ENCODE measurements at regions not wholly inside any gene's neighbourhood (a gene's known extent, or its start where the extent isn't known, plus 50 kb on each side); places are given as distances from the start of the nearest gene placed in this dataset.

GRCh38 chr7:52005613-52006012 is 689.0 kb upstream of the COBL start:
- Histone ChIP-seq H3K4me1 (ENCODE audit: insufficient read depth) (no peaks in the 10 kb centered on the region), H3K36me3 (ENCODE audit: insufficient read depth) (no peaks in the 10 kb centered on the region), H3K27ac (ENCODE audit: low read depth) (no peak overlapping the region), H3K4me3 (ENCODE audit: low read depth, low read length) (no peak overlapping the region)
- WGBS = 67% methylated on average over 4 of the region's 4 CpGs
- DNase-seq (ENCODE audit: extremely low spot score) = no peak

GRCh38 chr7:51995596-51996179 is 679.1 kb upstream of the COBL start:
- H3K27ac ChIP-seq (ENCODE audit: low read depth) = no peak overlapping the region
- H3K36me3 ChIP-seq (ENCODE audit: insufficient read depth) = no peaks in the 10 kb centered on the region
- H3K4me3 ChIP-seq (ENCODE audit: low read depth, low read length) = no peak overlapping the region
- DNase-seq (ENCODE audit: extremely low spot score) = no peak
- WGBS = 35% methylated on average over 2 of the region's 2 CpGs
- no peaks in the 10 kb centered on the region for H3K4me1 ChIP-seq (ENCODE audit: insufficient read depth)

- no peak for DNase-seq (ENCODE audit: extremely low spot score)
- no peaks in the 10 kb centered on the region for H3K36me3 ChIP-seq (ENCODE audit: insufficient read depth)
- H3K4me1 ChIP-seq (ENCODE audit: insufficient read depth) = no peaks in the 10 kb centered on the region
- WGBS = 55% methylated on average over 5 of the region's 5 CpGs
- H3K27ac ChIP-seq (ENCODE audit: low read depth) = no peak overlapping the region
- H3K4me3 ChIP-seq (ENCODE audit: low read depth, low read length) = no peak overlapping the region
Observed at GRCh38 chr7:51982653-51983052, 666.0 kb upstream of the COBL start.

GRCh38 chr7:51980812-51981211 is 664.2 kb upstream of the COBL start:
- H3K4me1 ChIP-seq (ENCODE audit: insufficient read depth) = no peaks in the 10 kb centered on the region
- no peaks in the 10 kb centered on the region for H3K36me3 ChIP-seq (ENCODE audit: insufficient read depth)
- 88% methylated on average over 2 of the region's 2 CpGs for WGBS
- no peak overlapping the region for H3K27ac ChIP-seq (ENCODE audit: low read depth)
- H3K4me3 ChIP-seq (ENCODE audit: low read depth, low read length) = no peak overlapping the region
- no peak for DNase-seq (ENCODE audit: extremely low spot score)

- Histone ChIP-seq H3K36me3 (ENCODE audit: insufficient read depth) (no peaks in the 10 kb centered on the region), H3K4me1 (ENCODE audit: insufficient read depth) (no peaks in the 10 kb centered on the region), H3K27ac (ENCODE audit: low read depth) (no peak overlapping the region), H3K4me3 (ENCODE audit: low read depth, low read length) (no peak overlapping the region)
- DNase-seq (ENCODE audit: extremely low spot score) = no peak
- WGBS = 66% methylated on average over 2 of the region's 2 CpGs
Observed at GRCh38 chr7:51980313-51980712, 663.7 kb upstream of the COBL start.

- Histone ChIP-seq H3K4me1 (ENCODE audit: insufficient read depth) (no peaks in the 10 kb centered on the region), H3K36me3 (ENCODE audit: insufficient read depth) (no peaks in the 10 kb centered on the region), H3K27ac (ENCODE audit: low read depth) (no peak overlapping the region), H3K4me3 (ENCODE audit: low read depth, low read length) (no peak overlapping the region)
- DNase-seq (ENCODE audit: extremely low spot score) = no peak
Observed at GRCh38 chr7:51977913-51978312, 661.3 kb upstream of the COBL start.

- WGBS = 50% methylated on average over 3 of the region's 3 CpGs
- DNase-seq (ENCODE audit: extremely low spot score) = no peak
- H3K36me3 ChIP-seq (ENCODE audit: insufficient read depth) = no peaks in the 10 kb centered on the region
- H3K4me3 ChIP-seq (ENCODE audit: low read depth, low read length) = no peak overlapping the region
- no peak overlapping the region for H3K27ac ChIP-seq (ENCODE audit: low read depth)
- H3K4me1 ChIP-seq (ENCODE audit: insufficient read depth) = no peaks in the 10 kb centered on the region
Observed at GRCh38 chr7:51973939-51974338, 657.3 kb upstream of the COBL start.

GRCh38 chr7:51973071-51973470 is 656.5 kb upstream of the COBL start:
- DNase-seq (ENCODE audit: extremely low spot score) = no peak
- Histone ChIP-seq H3K4me3 (ENCODE audit: low read depth, low read length) (no peak overlapping the region), H3K4me1 (ENCODE audit: insufficient read depth) (no peaks in the 10 kb centered on the region), H3K36me3 (ENCODE audit: insufficient read depth) (no peaks in the 10 kb centered on the region), H3K27ac (ENCODE audit: low read depth) (no peak overlapping the region)
- 54% methylated on average over 10 of the region's 10 CpGs for WGBS

- 81% methylated on average over 4 of the region's 4 CpGs for WGBS
- no peak for DNase-seq (ENCODE audit: extremely low spot score)
- H3K4me3 ChIP-seq (ENCODE audit: low read depth, low read length) = no peak overlapping the region
Observed at GRCh38 chr7:51970961-51971665, 654.5 kb upstream of the COBL start.

GRCh38 chr7:51968461-51968860 is 651.9 kb upstream of the COBL start:
- H3K4me3 ChIP-seq (ENCODE audit: low read depth, low read length) = no peak overlapping the region
- DNase-seq (ENCODE audit: extremely low spot score) = no peak
- no peak overlapping the region for H3K27ac ChIP-seq (ENCODE audit: low read depth)
- WGBS = 72% methylated on average over 2 of the region's 2 CpGs
- no peaks in the 10 kb centered on the region for H3K4me1 ChIP-seq (ENCODE audit: insufficient read depth)
- no peaks in the 10 kb centered on the region for H3K36me3 ChIP-seq (ENCODE audit: insufficient read depth)

More at GRCh38 chr7:51970961-51971665, 654.5 kb upstream of the COBL start:
- no peak overlapping the region for H3K27ac ChIP-seq (ENCODE audit: low read depth)
- no peaks in the 10 kb centered on the region for H3K36me3 ChIP-seq (ENCODE audit: insufficient read depth)
- H3K4me1 ChIP-seq (ENCODE audit: insufficient read depth) = no peaks in the 10 kb centered on the region

- H3K4me3 ChIP-seq (ENCODE audit: low read depth, low read length) = no peak overlapping the region
- WGBS = 25% methylated on average over 5 of the region's 5 CpGs
- H3K36me3 ChIP-seq (ENCODE audit: insufficient read depth) = no peaks in the 10 kb centered on the region
- no peak overlapping the region for H3K27ac ChIP-seq (ENCODE audit: low read depth)
- H3K4me1 ChIP-seq (ENCODE audit: insufficient read depth) = no peaks in the 10 kb centered on the region
- DNase-seq (ENCODE audit: extremely low spot score) = no peak
Observed at GRCh38 chr7:51965454-51965853, 648.8 kb upstream of the COBL start.

GRCh38 chr7:51961804-51962203 is 645.2 kb upstream of the COBL start:
- Histone ChIP-seq H3K36me3 (ENCODE audit: insufficient read depth) (no peaks in the 10 kb centered on the region), H3K4me1 (ENCODE audit: insufficient read depth) (no peaks in the 10 kb centered on the region), H3K4me3 (ENCODE audit: low read depth, low read length) (no peak overlapping the region), H3K27ac (ENCODE audit: low read depth) (no peak overlapping the region)
- DNase-seq (ENCODE audit: extremely low spot score) = no peak
- WGBS = 93% methylated on average over 2 of the region's 2 CpGs

- Histone ChIP-seq H3K4me1 (ENCODE audit: insufficient read depth) (no peaks in the 10 kb centered on the region), H3K4me3 (ENCODE audit: low read depth, low read length) (no peak overlapping the region), H3K27ac (ENCODE audit: low read depth) (no peak overlapping the region), H3K36me3 (ENCODE audit: insufficient read depth) (no peaks in the 10 kb centered on the region)
- DNase-seq (ENCODE audit: extremely low spot score) = no peak
- WGBS = 23% methylated on average over 3 of the region's 3 CpGs
Observed at GRCh38 chr7:51950813-51951212, 634.2 kb upstream of the COBL start.

- Histone ChIP-seq H3K4me3 (ENCODE audit: low read depth, low read length) (no peak overlapping the region), H3K27ac (ENCODE audit: low read depth) (no peak overlapping the region), H3K36me3 (ENCODE audit: insufficient read depth) (no peaks in the 10 kb centered on the region), H3K4me1 (ENCODE audit: insufficient read depth) (no peaks in the 10 kb centered on the region)
- WGBS = 58% methylated on average over 9 of the region's 9 CpGs
- no peak for DNase-seq (ENCODE audit: extremely low spot score)
Observed at GRCh38 chr7:51949726-51950644, 633.4 kb upstream of the COBL start.

Data from urinary bladder (tissue), 3 donors.